PC-3 (cell line): ENCODE measurements at regions not wholly inside any gene's neighbourhood (a gene's known extent, or its start where the extent isn't known, plus 50 kb on each side); places are given as distances from the start of the nearest gene placed in this dataset.

Source experiments
- ATAC-seq: fragments of 200-7000 bp; cut with Tn5 transposase; 2 replicates; pipeline ENCODE4 v1.9.1; 2020; ENCODE audit warnings: mild to moderate bottlenecking, moderate library complexity
- BruUV-seq: library from RNA; stranded (reverse); fragments of 400-500 nt; replicated peaks from 2 replicates; lab custom pipeline; 2021; lab: Mats Ljungman, UMichigan
- CTCF ChIA-PET: fragments of 300-600 bp; sonication (Branson Sonifier 250); formaldehyde crosslinking; loops from one replicate; lab custom pipeline; 2022; ENCODE audit warnings: antibody characterized with exemption; lab: Charles Lee
- POLR2A ChIA-PET: fragments of 300-600 bp; sonication (Branson Sonifier 250); formaldehyde crosslinking; loops from one replicate; lab custom pipeline; 2022; ENCODE audit warnings: antibody characterized with exemption; ENCODE audit not compliant: unreplicated experiment; lab: Charles Lee
- DNase-seq: peaks from one replicate; pipeline ENCODE4 v3.0.0-alpha.2; 2015
- H2AFZ ChIP-seq: fragments of 300-600 bp; sonication (generic); 2 replicates; pipeline ENCODE4 v1.6.0; 2016; ENCODE audit warnings: antibody characterized with exemption, low read length
- H3F3A ChIP-seq: fragments of 300-600 bp; sonication (generic); one replicate; pipeline ENCODE4 v1.6.0; 2017; ENCODE audit warnings: antibody characterized with exemption, low read length, control low read depth, mild to moderate bottlenecking; ENCODE audit not compliant: unreplicated experiment
- H3K27ac ChIP-seq: fragments of 300-600 bp; sonication (generic); 2 replicates; pipeline ENCODE4 v1.5.1; 2016; ENCODE audit warnings: mild to moderate bottlenecking, low read length
- H3K27me3 ChIP-seq: fragments of 300-600 bp; sonication (generic); 2 replicates; pipeline ENCODE4 v1.6.1; 2016; ENCODE audit warnings: low read length, mixed read lengths
- H3K36me3 ChIP-seq: fragments of 300-600 bp; sonication (generic); 2 replicates; pipeline ENCODE4 v1.6.1; 2016; ENCODE audit warnings: low read depth, mixed run types, low read length, mixed read lengths
- H3K4me1 ChIP-seq: fragments of 300-600 bp; sonication (generic); 2 replicates; pipeline ENCODE4 v1.5.1; 2016; ENCODE audit warnings: low read length; ENCODE audit not compliant: insufficient read depth
- H3K4me2 ChIP-seq: fragments of 300-600 bp; sonication (generic); 2 replicates; pipeline ENCODE4 v1.6.0; 2016; ENCODE audit warnings: low read length
- H3K4me3 ChIP-seq: fragments of 300-600 bp; sonication (generic); 2 replicates; pipeline ENCODE4 v1.5.1; 2016; ENCODE audit warnings: mild to moderate bottlenecking, low read length, mixed read lengths
- H3K79me2 ChIP-seq: fragments of 300-600 bp; sonication (generic); 2 replicates; pipeline ENCODE4 v1.6.1; 2017; ENCODE audit warnings: low read length, mixed read lengths
- H3K9ac ChIP-seq: fragments of 300-600 bp; sonication (generic); 2 replicates; pipeline ENCODE4 v1.6.0; 2016; ENCODE audit warnings: mild to moderate bottlenecking, low read length
- H3K9me2 ChIP-seq: fragments of 300-600 bp; sonication (generic); replicated peaks from 2 replicates; pipeline ENCODE4 v1.6.1; 2016; ENCODE audit warnings: mixed run types, low read length, mixed read lengths
- H3K9me3 ChIP-seq: fragments of 300-600 bp; sonication (generic); 2 replicates; pipeline ENCODE4 v1.6.1; 2016; ENCODE audit warnings: low read length, mixed read lengths
- H4K20me1 ChIP-seq: fragments of 300-600 bp; sonication (generic); 2 replicates; pipeline ENCODE4 v1.6.1; 2016; ENCODE audit warnings: low read length, mixed read lengths
- CTCF ChIP-seq: fragments of 300-600 bp; sonication (generic); conservative IDR thresholded peaks from 2 replicates; pipeline ENCODE4 v1.5.1; 2017; ENCODE audit warnings: antibody characterized with exemption, low read depth, mild to moderate bottlenecking, low read length
- EZH2 ChIP-seq: fragments of 300-600 bp; sonication (generic); IDR thresholded peaks from one replicate; pipeline ENCODE4 v1.6.1; 2017; ENCODE audit warnings: antibody characterized with exemption, mild to moderate bottlenecking, low read length; ENCODE audit not compliant: unreplicated experiment
- EZH2phosphoT487 ChIP-seq: fragments of 300-600 bp; sonication (generic); IDR thresholded peaks from 2 replicates; pipeline ENCODE4 v1.6.1; 2018; ENCODE audit warnings: mild to moderate bottlenecking, antibody characterized with exemption, low read length, borderline replicate concordance
- intact Hi-C: fragments of 100-400 bp; cut with micrococcal nuclease; formaldehyde crosslinking; loops from 2 replicates; pipeline ENCODE4 v1.9.0; 2023

GRCh38 chr2:14577843-14578242 is 54.7 kb upstream of the LRATD1 start:
- H3K4me3 ChIP-seq = no peak overlapping the region
- H3K36me3 ChIP-seq = no peaks in the 10 kb centered on the region
- no peaks in the 10 kb centered on the region for H3F3A ChIP-seq
- CTCF ChIA-PET = no interaction called here
- no peaks in the 10 kb centered on the region for H3K79me2 ChIP-seq
- DNase-seq (no peak), ATAC-seq (no peak)
- H3K9me3 ChIP-seq = no peaks in the 10 kb centered on the region
- H3K4me1 ChIP-seq = no peaks in the 10 kb centered on the region; the same call in 1 of the 2 replicates
- TF ChIP-seq EZH2phosphoT487 (no peak), EZH2 (no peak), CTCF (no peak)
- no peak overlapping the region for H2AFZ ChIP-seq
- H3K4me2 ChIP-seq = no peak overlapping the region
- no peak overlapping the region for H3K9ac ChIP-seq
- H3K27ac ChIP-seq = no peak overlapping the region
- H4K20me1 ChIP-seq = no peaks in the 10 kb centered on the region
- H3K9me2 ChIP-seq = no peaks in the 10 kb centered on the region
- intact Hi-C loops = no loop called here
- POLR2A ChIA-PET = no interaction called here
- no TSS peak for BruUV-seq
- no peaks in the 10 kb centered on the region for H3K27me3 ChIP-seq
